ENCODE measurements at regions not wholly inside any gene's neighbourhood (a gene's known extent, or its start where the extent isn't known, plus 50 kb on each side); places are given as distances from the start of the nearest gene placed in this dataset.

- Histone ChIP-seq H3K9ac (ENCODE audit: low read depth in 1 of 2, low read length in 2 of 2) (no peak overlapping the region), H3K27ac (ENCODE audit: low read depth in 2 of 2, low read length in 2 of 2) (no peak overlapping the region), H3K27me3 (ENCODE audit: control insufficient read depth in 2 of 2, insufficient read depth in 2 of 2, low read length in 2 of 2) (no peaks in the 10 kb centered on the region), H3K4me1 (ENCODE audit: control insufficient read depth in 2 of 2, insufficient read depth in 2 of 2, low read length in 2 of 2) (no peaks in the 10 kb centered on the region), H3K9me3 (ENCODE audit: control insufficient read depth in 2 of 2, low read length in 2 of 2) (no peaks in the 10 kb centered on the region), H3K4me3 (ENCODE audit: low read length in 2 of 2) (no peak overlapping the region), H3K36me3 (ENCODE audit: control insufficient read depth in 2 of 2, insufficient read depth in 2 of 2, low read length in 2 of 2) (no peaks in the 10 kb centered on the region)
These were observed 1043.8 kb downstream of the BRD1 start for GRCh38 chr22:48783821-48784266.

GRCh38 chr22:48782811-48783511 is 1044.7 kb downstream of the BRD1 start:
- Histone ChIP-seq H3K9ac (ENCODE audit: low read depth in 1 of 2, low read length in 2 of 2) (no peak overlapping the region), H3K4me3 (ENCODE audit: low read length in 2 of 2) (no peak overlapping the region), H3K4me1 (ENCODE audit: control insufficient read depth in 2 of 2, insufficient read depth in 2 of 2, low read length in 2 of 2) (no peaks in the 10 kb centered on the region), H3K27me3 (ENCODE audit: control insufficient read depth in 2 of 2, insufficient read depth in 2 of 2, low read length in 2 of 2) (no peaks in the 10 kb centered on the region), H3K36me3 (ENCODE audit: control insufficient read depth in 2 of 2, insufficient read depth in 2 of 2, low read length in 2 of 2) (no peaks in the 10 kb centered on the region), H3K27ac (ENCODE audit: low read depth in 2 of 2, low read length in 2 of 2) (no peak overlapping the region), H3K9me3 (ENCODE audit: control insufficient read depth in 2 of 2, low read length in 2 of 2) (no peaks in the 10 kb centered on the region)

GRCh38 chr22:48782326-48782725 is 1045.3 kb downstream of the BRD1 start:
- H3K36me3 ChIP-seq (ENCODE audit: control insufficient read depth in 2 of 2, insufficient read depth in 2 of 2, low read length in 2 of 2): no peaks in the 10 kb centered on the region
- H3K4me3 ChIP-seq (ENCODE audit: low read length in 2 of 2): no peak overlapping the region
- peaks cover 0 to 2% of the 10 kb centered on the region in 2 donors for H3K9me3 ChIP-seq (ENCODE audit: control insufficient read depth in 2 of 2, low read length in 2 of 2)
- H3K9ac ChIP-seq (ENCODE audit: low read depth in 1 of 2, low read length in 2 of 2): no peak overlapping the region
- H3K4me1 ChIP-seq (ENCODE audit: control insufficient read depth in 2 of 2, insufficient read depth in 2 of 2, low read length in 2 of 2): no peaks in the 10 kb centered on the region
- H3K27me3 ChIP-seq (ENCODE audit: control insufficient read depth in 2 of 2, insufficient read depth in 2 of 2, low read length in 2 of 2): no peaks in the 10 kb centered on the region
- H3K27ac ChIP-seq (ENCODE audit: low read depth in 2 of 2, low read length in 2 of 2): no peak overlapping the region

- H3K9me3 ChIP-seq (ENCODE audit: control insufficient read depth in 2 of 2, low read length in 2 of 2): peaks cover 0 to 2% of the 10 kb centered on the region in 2 donors
- no peak overlapping the region for H3K4me3 ChIP-seq (ENCODE audit: low read length in 2 of 2)
- H3K4me1 ChIP-seq (ENCODE audit: control insufficient read depth in 2 of 2, insufficient read depth in 2 of 2, low read length in 2 of 2): no peaks in the 10 kb centered on the region
These were observed 1045.8 kb downstream of the BRD1 start for GRCh38 chr22:48781868-48782267.

GRCh38 chr22:48781391-48781790 is 1046.3 kb downstream of the BRD1 start:
- Histone ChIP-seq H3K9ac (ENCODE audit: low read depth in 1 of 2, low read length in 2 of 2) (no peak overlapping the region), H3K4me3 (ENCODE audit: low read length in 2 of 2) (no peak overlapping the region), H3K36me3 (ENCODE audit: control insufficient read depth in 2 of 2, insufficient read depth in 2 of 2, low read length in 2 of 2) (no peaks in the 10 kb centered on the region)

More at GRCh38 chr22:48781868-48782267, 1045.8 kb downstream of the BRD1 start:
- no peak overlapping the region for H3K9ac ChIP-seq (ENCODE audit: low read depth in 1 of 2, low read length in 2 of 2)
- no peak overlapping the region for H3K27ac ChIP-seq (ENCODE audit: low read depth in 2 of 2, low read length in 2 of 2)
- H3K27me3 ChIP-seq (ENCODE audit: control insufficient read depth in 2 of 2, insufficient read depth in 2 of 2, low read length in 2 of 2): no peaks in the 10 kb centered on the region
- no peaks in the 10 kb centered on the region for H3K36me3 ChIP-seq (ENCODE audit: control insufficient read depth in 2 of 2, insufficient read depth in 2 of 2, low read length in 2 of 2)

GRCh38 chr22:48780597-48781277 is 1046.9 kb downstream of the BRD1 start:
- H3K4me1 ChIP-seq (ENCODE audit: control insufficient read depth in 2 of 2, insufficient read depth in 2 of 2, low read length in 2 of 2): no peaks in the 10 kb centered on the region
- H3K9me3 ChIP-seq (ENCODE audit: control insufficient read depth in 2 of 2, low read length in 2 of 2): peaks cover 0 to 7% of the 10 kb centered on the region in 2 donors
- H3K36me3 ChIP-seq (ENCODE audit: control insufficient read depth in 2 of 2, insufficient read depth in 2 of 2, low read length in 2 of 2): no peaks in the 10 kb centered on the region
- no peak overlapping the region for H3K27ac ChIP-seq (ENCODE audit: low read depth in 2 of 2, low read length in 2 of 2)
- no peaks in the 10 kb centered on the region for H3K27me3 ChIP-seq (ENCODE audit: control insufficient read depth in 2 of 2, insufficient read depth in 2 of 2, low read length in 2 of 2)
- H3K9ac ChIP-seq (ENCODE audit: low read depth in 1 of 2, low read length in 2 of 2): no peak overlapping the region
- H3K4me3 ChIP-seq (ENCODE audit: low read length in 2 of 2): no peak overlapping the region

More at GRCh38 chr22:48781391-48781790, 1046.3 kb downstream of the BRD1 start:
- Histone ChIP-seq H3K27me3 (ENCODE audit: control insufficient read depth in 2 of 2, insufficient read depth in 2 of 2, low read length in 2 of 2) (no peaks in the 10 kb centered on the region), H3K4me1 (ENCODE audit: control insufficient read depth in 2 of 2, insufficient read depth in 2 of 2, low read length in 2 of 2) (no peaks in the 10 kb centered on the region), H3K9me3 (ENCODE audit: control insufficient read depth in 2 of 2, low read length in 2 of 2) (peaks cover 0 to 4% of the 10 kb centered on the region in 2 donors), H3K27ac (ENCODE audit: low read depth in 2 of 2, low read length in 2 of 2) (no peak overlapping the region)

- no peaks in the 10 kb centered on the region for H3K27me3 ChIP-seq (ENCODE audit: control insufficient read depth in 2 of 2, insufficient read depth in 2 of 2, low read length in 2 of 2)
- no peak overlapping the region for H3K4me3 ChIP-seq (ENCODE audit: low read length in 2 of 2)
- no peak overlapping the region for H3K27ac ChIP-seq (ENCODE audit: low read depth in 2 of 2, low read length in 2 of 2)
- no peak overlapping the region for H3K9ac ChIP-seq (ENCODE audit: low read depth in 1 of 2, low read length in 2 of 2)
- no peaks in the 10 kb centered on the region for H3K36me3 ChIP-seq (ENCODE audit: control insufficient read depth in 2 of 2, insufficient read depth in 2 of 2, low read length in 2 of 2)
- peaks cover 0 to 7% of the 10 kb centered on the region in 2 donors for H3K9me3 ChIP-seq (ENCODE audit: control insufficient read depth in 2 of 2, low read length in 2 of 2)
- H3K4me1 ChIP-seq (ENCODE audit: control insufficient read depth in 2 of 2, insufficient read depth in 2 of 2, low read length in 2 of 2): no peaks in the 10 kb centered on the region
These were observed 1047.7 kb downstream of the BRD1 start for GRCh38 chr22:48779661-48780596.

- H3K4me3 ChIP-seq (ENCODE audit: low read length in 2 of 2): no peak overlapping the region
- no peaks in the 10 kb centered on the region for H3K4me1 ChIP-seq (ENCODE audit: control insufficient read depth in 2 of 2, insufficient read depth in 2 of 2, low read length in 2 of 2)
- no peaks in the 10 kb centered on the region for H3K27me3 ChIP-seq (ENCODE audit: control insufficient read depth in 2 of 2, insufficient read depth in 2 of 2, low read length in 2 of 2)
- no peak overlapping the region for H3K9ac ChIP-seq (ENCODE audit: low read depth in 1 of 2, low read length in 2 of 2)
- H3K9me3 ChIP-seq (ENCODE audit: control insufficient read depth in 2 of 2, low read length in 2 of 2): peaks cover 0 to 7% of the 10 kb centered on the region in 2 donors
- no peak overlapping the region for H3K27ac ChIP-seq (ENCODE audit: low read depth in 2 of 2, low read length in 2 of 2)
- no peaks in the 10 kb centered on the region for H3K36me3 ChIP-seq (ENCODE audit: control insufficient read depth in 2 of 2, insufficient read depth in 2 of 2, low read length in 2 of 2)
These were observed 1048.4 kb downstream of the BRD1 start for GRCh38 chr22:48779211-48779643.

- H3K27me3 ChIP-seq (ENCODE audit: control insufficient read depth in 2 of 2, insufficient read depth in 2 of 2, low read length in 2 of 2): no peaks in the 10 kb centered on the region
- H3K4me3 ChIP-seq (ENCODE audit: low read length in 2 of 2): no peak overlapping the region
- H3K4me1 ChIP-seq (ENCODE audit: control insufficient read depth in 2 of 2, insufficient read depth in 2 of 2, low read length in 2 of 2): no peaks in the 10 kb centered on the region
- H3K9ac ChIP-seq (ENCODE audit: low read depth in 1 of 2, low read length in 2 of 2): no peak overlapping the region
- peaks cover 0 to 7% of the 10 kb centered on the region in 2 donors for H3K9me3 ChIP-seq (ENCODE audit: control insufficient read depth in 2 of 2, low read length in 2 of 2)
- H3K27ac ChIP-seq (ENCODE audit: low read depth in 2 of 2, low read length in 2 of 2): no peak overlapping the region
- no peaks in the 10 kb centered on the region for H3K36me3 ChIP-seq (ENCODE audit: control insufficient read depth in 2 of 2, insufficient read depth in 2 of 2, low read length in 2 of 2)
These were observed 1049.1 kb downstream of the BRD1 start for GRCh38 chr22:48778308-48779195.
